ENCODE measurements at regions not wholly inside any gene's neighbourhood (a gene's known extent, or its start where the extent isn't known, plus 50 kb on each side); places are given as distances from the start of the nearest gene placed in this dataset.
A peak's percentile ranks its signal among the peaks of the same experiment; 100 is the strongest.
"Not testable (repeated sequence)": the region's sequence is repeated elsewhere in the genome, so short reads cannot be mapped to it uniquely, and the experiment has no call there.

DNA sequence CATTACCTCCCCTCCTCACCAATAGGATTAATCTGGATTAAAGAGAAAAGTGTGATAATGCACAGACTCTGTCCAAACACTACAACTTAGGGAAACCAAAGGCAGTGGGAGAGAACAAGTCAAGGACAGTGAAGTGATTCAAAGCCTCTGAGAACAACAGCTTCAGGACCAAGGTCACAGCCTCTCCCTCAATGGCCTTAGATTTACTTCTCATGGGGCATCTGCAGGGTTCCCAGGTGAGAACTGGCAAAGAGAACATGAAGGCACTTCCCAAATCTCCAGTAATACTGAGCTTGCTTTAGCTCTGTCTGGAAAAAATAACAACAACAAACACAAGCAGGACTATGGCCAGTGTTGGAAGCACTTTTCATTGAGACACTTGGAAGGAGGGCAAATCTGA is 99.8 kb upstream of the GOLGA6L22 start:
- DNase-seq, ATAC-seq: not testable (repeated sequence)

DNA sequence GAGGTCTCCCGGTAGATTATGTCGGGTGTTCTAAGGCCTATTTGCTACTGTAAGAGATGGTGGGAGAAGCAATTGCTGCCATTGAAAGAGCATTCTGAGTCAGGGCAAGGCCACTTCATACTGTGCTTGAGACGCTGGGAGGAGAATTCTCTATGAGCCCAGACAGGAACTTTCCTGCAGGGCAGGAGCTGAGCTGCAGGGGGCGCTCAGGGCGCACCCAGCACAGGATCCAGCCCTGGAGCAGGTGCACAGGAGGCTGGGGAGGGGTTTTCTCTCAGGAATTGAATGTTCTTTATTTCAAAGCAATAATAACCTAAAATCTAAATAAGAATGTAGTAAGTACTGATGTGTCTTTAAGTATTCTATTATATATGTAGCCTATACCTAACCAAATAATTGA is 99.1 kb upstream of the GOLGA6L22 start:
- peak; percentile 75 for ATAC-seq
- DNase-seq: not testable (repeated sequence)

- ATAC-seq, DNase-seq: not testable (repeated sequence)
Measured at GRCh38 chr15:22360696-22361095, 98.0 kb upstream of the GOLGA6L22 start.

- ATAC-seq, DNase-seq: not testable (repeated sequence)
Measured at GRCh38 chr15:22362502-22362901, 96.2 kb upstream of the GOLGA6L22 start.

DNA sequence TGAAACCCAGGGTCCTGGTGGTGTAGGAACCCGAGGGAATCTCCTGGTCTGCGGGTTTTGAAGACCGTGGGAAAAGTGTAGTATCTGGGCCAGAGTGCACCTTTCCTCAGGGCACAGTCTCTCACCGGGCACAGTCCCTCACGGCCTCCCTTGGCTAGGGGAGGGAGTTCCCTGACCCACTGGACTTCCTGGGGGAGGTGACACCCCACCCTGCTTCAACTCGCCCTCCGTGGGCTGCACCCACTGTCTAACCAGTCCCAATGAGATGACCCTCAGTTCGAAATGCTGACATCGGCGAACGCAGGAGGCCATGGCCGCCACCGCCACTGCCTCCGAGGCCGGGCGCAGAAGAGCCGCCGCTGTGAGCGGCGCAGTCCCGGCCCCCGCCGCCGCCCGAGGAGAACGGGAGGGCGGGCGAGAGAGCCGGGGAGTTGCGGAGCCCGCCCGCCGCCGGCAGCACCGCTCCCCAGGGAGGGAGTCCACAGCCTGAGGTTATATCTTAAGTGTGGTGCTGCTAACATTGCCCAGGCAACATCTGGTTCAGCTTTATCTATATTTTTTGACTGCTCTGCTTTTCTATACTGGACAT is 87.4 kb upstream of the GOLGA6L22 start:
- DNase-seq, ATAC-seq: not testable (repeated sequence)

GRCh38 chr15:22374531-22374930 is 84.2 kb upstream of the GOLGA6L22 start:
- DNase-seq: not testable (repeated sequence)

DNA sequence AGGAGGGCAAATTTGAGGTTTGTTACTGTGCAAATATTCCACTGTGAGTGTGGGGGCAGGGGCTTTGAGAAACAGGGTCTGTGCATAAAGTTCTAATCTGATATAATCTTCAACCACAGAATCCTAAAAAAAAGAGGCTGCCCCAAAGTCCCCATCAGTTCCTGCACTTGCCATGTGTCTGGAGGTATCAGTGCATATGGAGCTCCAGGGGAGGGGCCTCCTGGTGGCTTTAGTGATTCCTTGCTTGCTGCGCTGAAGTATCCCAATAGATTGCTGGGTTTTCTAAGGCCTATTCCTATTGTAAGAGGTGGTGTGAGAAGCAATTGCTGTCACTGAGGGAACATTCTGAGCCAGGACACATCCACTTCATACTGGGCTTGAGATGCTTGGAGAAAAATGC is 82.9 kb upstream of the GOLGA6L22 start:
- not testable (repeated sequence) for ATAC-seq, DNase-seq

More at GRCh38 chr15:22374531-22374930, 84.2 kb upstream of the GOLGA6L22 start:
- ATAC-seq: not testable (repeated sequence)

GRCh38 chr15:22377859-22378258 is 80.8 kb upstream of the GOLGA6L22 start:
- DNase-seq, ATAC-seq: not testable (repeated sequence)

GRCh38 chr15:22387691-22388090 is 71.0 kb upstream of the GOLGA6L22 start:
- DNase-seq, ATAC-seq: not testable (repeated sequence)

DNA sequence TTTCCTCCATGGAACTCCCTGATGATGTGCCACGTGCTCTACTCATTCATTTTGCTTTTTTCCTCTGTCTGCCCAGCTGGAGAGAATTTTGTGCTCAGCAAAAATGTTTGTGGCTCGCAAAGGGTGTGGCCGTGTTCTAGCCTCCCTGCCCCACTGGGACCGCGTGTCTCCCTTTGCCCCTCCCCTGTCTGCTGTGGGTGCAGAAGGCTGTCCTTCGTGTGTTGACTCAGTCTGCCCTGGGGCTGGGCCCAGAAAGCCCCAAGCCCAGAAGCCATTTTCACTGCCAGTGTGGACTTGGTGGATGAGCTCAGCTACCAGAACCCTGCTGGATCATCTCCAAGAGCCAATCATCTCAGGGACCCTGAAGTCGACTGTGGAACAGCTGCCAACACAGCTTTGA is 70.3 kb upstream of the GOLGA6L22 start:
- not testable (repeated sequence) for ATAC-seq

GRCh38 chr15:22401207-22401606 is 57.5 kb upstream of the GOLGA6L22 start:
- not testable (repeated sequence) for DNase-seq, ATAC-seq

More for the DNA sequence above, 70.3 kb upstream of the GOLGA6L22 start:
- DNase-seq: not testable (repeated sequence)

DNA sequence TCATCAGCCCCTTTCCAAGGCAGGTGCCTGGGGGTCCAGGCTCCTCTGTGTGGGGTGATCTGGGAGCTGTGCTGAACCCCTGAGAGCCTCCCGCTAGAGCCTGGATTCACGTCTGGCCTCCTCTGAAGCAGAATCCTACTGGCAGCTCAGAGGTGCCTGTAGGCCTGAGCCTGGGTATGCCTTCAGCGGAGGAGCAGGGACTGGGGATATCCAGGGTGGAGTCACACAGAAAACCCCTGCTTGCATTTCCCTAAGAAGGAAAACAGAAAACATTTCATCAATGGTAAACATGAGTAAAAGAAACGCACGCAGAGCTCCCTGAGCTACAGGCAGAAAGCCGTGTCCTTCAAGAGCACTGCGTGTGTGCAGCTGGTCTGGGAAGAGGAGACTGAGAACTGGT is 57.0 kb upstream of the GOLGA6L22 start:
- DNase-seq, ATAC-seq: not testable (repeated sequence)

GRCh38 chr15:22405765-22406164 is 52.9 kb upstream of the GOLGA6L22 start:
- ATAC-seq, DNase-seq: not testable (repeated sequence)
